B cell (primary cell): ENCODE measurements at regions not wholly inside any gene's neighbourhood (a gene's known extent, or its start where the extent isn't known, plus 50 kb on each side); places are given as distances from the start of the nearest gene placed in this dataset.

Experiments used
- ATAC-seq: fragments of 200-7000 bp; cut with Tn5 transposase; one replicate; pipeline ENCODE4 v1.10.0; 2021; ENCODE audit warnings: low read depth, mild to moderate bottlenecking, moderate number of reproducible peaks, moderate library complexity
- CTCF ChIA-PET: fragments of 350-600 bp; sonication (Branson Sonifier 250); formaldehyde crosslinking; loops from one replicate; lab custom pipeline; 2021; ENCODE audit warnings: antibody characterized with exemption, inconsistent platforms; lab: Charles Lee
- POLR2A ChIA-PET: fragments of 350-600 bp; sonication (Branson Sonifier 250); formaldehyde crosslinking; loops from one replicate; lab custom pipeline; 2021; ENCODE audit warnings: antibody characterized with exemption; lab: Charles Lee
- DNase-seq: peaks from one replicate; pipeline ENCODE4 v3.0.0; 2013
- H2AFZ ChIP-seq: 2 replicates; pipeline ENCODE4 v1.6.1; 2012; ENCODE audit warnings: mild to moderate bottlenecking, low read depth, low read length; ENCODE audit not compliant: insufficient read depth, poor library complexity, severe bottlenecking
- H3K27ac ChIP-seq, 2 donors: 1 replicate in 1 of 2; 2 replicates in 1 of 2; pipeline ENCODE4 v1.5.1; 2012 to 2013; ENCODE audit warnings: low read length in 2 of 2, mild to moderate bottlenecking in 2 of 2, moderate library complexity in 1 of 2
- H3K27me3 ChIP-seq, 4 experiments: fragments of 200-600 bp in 1 of 4; sonication (generic) in 1 of 4; replicated peaks in 1 of 4; 1 replicate in 2 of 4; 2 replicates in 2 of 4; pipeline versions ENCODE4 v1.6.1 to v1.7.0; 2013 to 2016; ENCODE audit warnings: low read length in 3 of 4, mild to moderate bottlenecking in 2 of 4, mixed read lengths in 1 of 4, moderate library complexity in 1 of 4; ENCODE audit not compliant: insufficient read depth in 4 of 4, control insufficient read depth in 3 of 4; ENCODE audit errors: control extremely low read depth in 1 of 4
- H3K36me3 ChIP-seq, 2 experiments: replicated peaks in 1 of 2; 1 replicate in 1 of 2; 2 replicates in 1 of 2; pipeline versions ENCODE4 v1.6.1 to v1.7.1; 2013; ENCODE audit warnings: low read length in 1 of 2; ENCODE audit not compliant: insufficient read depth in 2 of 2, control insufficient read depth in 1 of 2; ENCODE audit errors: control extremely low read depth in 1 of 2, extremely low read depth in 1 of 2
- H3K4me1 ChIP-seq, 2 donors: fragments of 200-600 bp in 1 of 2; sonication (generic) in 1 of 2; 1 replicate in 1 of 2; 2 replicates in 1 of 2; pipeline versions ENCODE4 v1.5.1 to v1.6.1; 2013 to 2017; ENCODE audit warnings: low read length in 2 of 2; ENCODE audit not compliant: control insufficient read depth in 2 of 2, insufficient read depth in 2 of 2
- H3K4me2 ChIP-seq: replicated peaks from 2 replicates; pipeline ENCODE3; 2012; ENCODE audit warnings: mild to moderate bottlenecking, low read depth, low read length; ENCODE audit not compliant: poor library complexity, severe bottlenecking
- H3K4me3 ChIP-seq, 5 experiments: fragments of 200-600 bp in 1 of 5; sonication (generic) in 1 of 5; 1 replicate in 3 of 5; 2 replicates in 2 of 5; pipeline versions ENCODE4 v1.5.1 to v1.7.0; 2011 to 2016; ENCODE audit warnings: low read length in 4 of 5, mild to moderate bottlenecking in 4 of 5, low read depth in 2 of 5, control low read depth in 1 of 5, moderate library complexity in 1 of 5; ENCODE audit not compliant: insufficient read depth in 1 of 5; ENCODE audit errors: control extremely low read depth in 1 of 5, extremely low read depth in 1 of 5
- H3K79me2 ChIP-seq: fragments of 200-600 bp; sonication (generic); one replicate; pipeline ENCODE4 v1.6.0; 2016; ENCODE audit warnings: low read length; ENCODE audit not compliant: control insufficient read depth, insufficient read depth
- H3K9ac ChIP-seq: fragments of 200-600 bp; sonication (generic); 2 replicates; pipeline ENCODE4 v1.6.1; 2017; ENCODE audit warnings: mild to moderate bottlenecking, low read length, moderate library complexity
- H3K9me3 ChIP-seq, 3 donors: one replicate each; pipeline versions ENCODE4 v1.6.1 to v1.7.1; 2013; ENCODE audit warnings: low read length in 2 of 3; ENCODE audit not compliant: control insufficient read depth in 2 of 3, insufficient read depth in 1 of 3; ENCODE audit errors: control extremely low read depth in 1 of 3
- H4K20me1 ChIP-seq: 2 replicates; pipeline ENCODE4 v1.6.0; 2012; ENCODE audit warnings: mild to moderate bottlenecking, low read length; ENCODE audit not compliant: insufficient read depth, control insufficient read depth, poor library complexity, severe bottlenecking
- H3K27ac Mint-ChIP-seq: one replicate; pipeline ENCODE4 v1.8.0; 2021; ENCODE audit warnings: mixed read lengths
- H3K27me3 Mint-ChIP-seq: one replicate; pipeline ENCODE4 v1.8.0; 2021; ENCODE audit warnings: mixed read lengths
- H3K4me1 Mint-ChIP-seq: one replicate; pipeline ENCODE4 v1.8.0; 2021; ENCODE audit warnings: mixed read lengths
- H3K4me3 Mint-ChIP-seq: one replicate; pipeline ENCODE4 v1.8.0; 2021; ENCODE audit warnings: mixed read lengths
- H3K9me3 Mint-ChIP-seq: one replicate; pipeline ENCODE4 v1.8.0; 2022; ENCODE audit warnings: mixed read lengths; ENCODE audit not compliant: insufficient read depth
- EZH2 ChIP-seq: IDR thresholded peaks from 2 replicates; pipeline ENCODE4 v1.6.1; 2012; ENCODE audit warnings: borderline replicate concordance, low read depth, mild to moderate bottlenecking, moderate library complexity, low read length; ENCODE audit not compliant: insufficient read depth, poor library complexity, severe bottlenecking
- WGBS: methylation state at CpG from one replicate; pipeline ENCODE4 v1.1.5; 2013; ENCODE audit warnings: missing lambda C conversion rate; ENCODE audit not compliant: insufficient coverage; 5-methylcytosine and 5-hydroxymethylcytosine counted together
- intact Hi-C: fragments of 100-400 bp; cut with micrococcal nuclease; formaldehyde crosslinking; loops from one replicate; pipeline ENCODE4 v1.10.0; 2022
- TF ChIP-seq, protein P1 (sequence below): fragments of 200-600 bp; IDR thresholded peaks from one replicate; pipeline ENCODE4 v1.8.0; 2022; ENCODE audit warnings: antibody characterized with exemption, mild to moderate bottlenecking

DNA sequence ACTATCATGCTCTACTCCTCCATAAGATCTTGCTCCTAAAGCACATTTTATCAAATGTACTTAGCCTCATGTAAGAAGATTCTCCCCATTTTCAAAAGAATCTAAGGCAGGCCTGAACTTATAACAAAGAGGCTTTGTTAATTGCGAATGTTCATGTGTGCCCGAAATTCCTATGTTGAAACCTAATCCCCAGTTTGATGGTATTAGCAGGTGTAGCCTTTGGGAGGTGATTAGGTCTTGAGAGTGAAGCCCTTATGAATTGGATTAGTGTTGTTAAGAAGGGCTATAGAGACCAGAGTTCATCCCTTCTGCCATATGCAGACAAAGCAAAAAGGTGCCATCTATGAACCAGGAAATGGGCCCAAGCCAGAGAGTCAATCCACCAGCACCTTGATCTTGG is 234.5 kb downstream of the PAX3 start:
- DNase-seq (no peak), ATAC-seq (no peak)
- Histone ChIP-seq H3K79me2 (no peaks in the 10 kb centered on the region), H2AFZ (no peak overlapping the region), H3K4me3 (no peak overlapping the region), H3K36me3 (no peaks in the 10 kb centered on the region), H3K4me1 (no peaks in the 10 kb centered on the region), H3K27me3 (no peaks in the 10 kb centered on the region), H3K9ac (no peak overlapping the region), H3K27ac (no peak overlapping the region), H3K9me3 (no peaks in the 10 kb centered on the region), H4K20me1 (no peaks in the 10 kb centered on the region), H3K4me2 (no peak overlapping the region)
- TF ChIP-seq, protein P1, sequence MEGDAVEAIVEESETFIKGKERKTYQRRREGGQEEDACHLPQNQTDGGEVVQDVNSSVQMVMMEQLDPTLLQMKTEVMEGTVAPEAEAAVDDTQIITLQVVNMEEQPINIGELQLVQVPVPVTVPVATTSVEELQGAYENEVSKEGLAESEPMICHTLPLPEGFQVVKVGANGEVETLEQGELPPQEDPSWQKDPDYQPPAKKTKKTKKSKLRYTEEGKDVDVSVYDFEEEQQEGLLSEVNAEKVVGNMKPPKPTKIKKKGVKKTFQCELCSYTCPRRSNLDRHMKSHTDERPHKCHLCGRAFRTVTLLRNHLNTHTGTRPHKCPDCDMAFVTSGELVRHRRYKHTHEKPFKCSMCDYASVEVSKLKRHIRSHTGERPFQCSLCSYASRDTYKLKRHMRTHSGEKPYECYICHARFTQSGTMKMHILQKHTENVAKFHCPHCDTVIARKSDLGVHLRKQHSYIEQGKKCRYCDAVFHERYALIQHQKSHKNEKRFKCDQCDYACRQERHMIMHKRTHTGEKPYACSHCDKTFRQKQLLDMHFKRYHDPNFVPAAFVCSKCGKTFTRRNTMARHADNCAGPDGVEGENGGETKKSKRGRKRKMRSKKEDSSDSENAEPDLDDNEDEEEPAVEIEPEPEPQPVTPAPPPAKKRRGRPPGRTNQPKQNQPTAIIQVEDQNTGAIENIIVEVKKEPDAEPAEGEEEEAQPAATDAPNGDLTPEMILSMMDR, result no peak
- TF ChIP-seq EZH2, result no peak
- no peaks in the 10 kb centered on the region for H3K4me1 Mint-ChIP-seq
- ChIA-PET CTCF (interaction anchor here (0.8 kb wide), 1 partner anchor 253 kb away, joined by 3 read pairs; no protein-coding TSS in a partner anchor), POLR2A (no interaction called here)
- intact Hi-C loops, result no loop called here
- H3K4me3 Mint-ChIP-seq, result no peak overlapping the region
- no CpG with 5 or more reads among the region's 2 CpGs for WGBS
- peaks cover 17% of the 10 kb centered on the region for H3K27me3 Mint-ChIP-seq
- H3K27ac Mint-ChIP-seq, result no peak overlapping the region
- H3K9me3 Mint-ChIP-seq, result no peaks in the 10 kb centered on the region

DNA sequence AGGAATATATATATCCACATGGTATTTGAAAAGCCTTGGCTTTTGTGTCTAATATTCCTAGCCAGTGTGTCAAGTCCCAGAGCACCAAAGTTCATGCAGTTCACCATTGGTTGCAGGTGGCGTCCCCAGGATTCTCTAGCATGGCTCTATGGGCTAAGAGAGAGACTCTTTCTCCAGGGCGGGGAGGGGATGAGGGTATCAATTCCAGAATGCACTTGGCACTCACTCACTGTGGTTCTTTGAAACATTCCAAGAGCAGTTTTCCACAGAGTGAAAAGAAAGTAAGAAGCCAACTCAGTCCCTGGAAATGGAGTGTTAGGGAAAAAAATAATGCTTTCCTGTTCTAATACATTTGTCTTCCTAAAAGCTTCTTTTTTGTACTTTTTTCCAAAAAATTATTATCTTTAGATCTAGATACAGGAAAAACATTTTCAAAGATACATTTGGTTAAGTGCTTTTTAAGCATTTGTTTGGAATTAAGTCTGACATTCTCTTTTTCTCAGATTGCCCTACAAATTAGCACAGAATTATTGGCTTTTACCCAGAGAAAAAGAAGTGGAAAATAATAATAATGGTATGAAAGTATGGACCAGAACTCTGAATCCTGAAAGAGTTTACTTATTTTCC is 239.9 kb downstream of the PAX3 start:
- H3K9me3 ChIP-seq, result no peaks in the 10 kb centered on the region
- H2AFZ ChIP-seq, result no peak overlapping the region
- Mint-ChIP-seq H3K27me3 (peaks cover 35% of the 10 kb centered on the region), H3K27ac (no peak overlapping the region), H3K4me1 (no peaks in the 10 kb centered on the region), H3K4me3 (no peak overlapping the region), H3K9me3 (no peaks in the 10 kb centered on the region)
- intact Hi-C loops, result loop anchor here (10.0 kb wide), 1 partner anchor 846 kb away; no protein-coding TSS in a partner anchor
- ATAC-seq, result no peak
- no peak overlapping the region for H3K4me3 ChIP-seq
- no peaks in the 10 kb centered on the region for H3K79me2 ChIP-seq
- no peak overlapping the region for H3K27ac ChIP-seq
- POLR2A ChIA-PET, result no interaction called here
- DNase-seq, result no peak
- H3K4me1 ChIP-seq, result no peaks in the 10 kb centered on the region
- no peak overlapping the region for H3K4me2 ChIP-seq
- no peak overlapping the region for H3K9ac ChIP-seq
- TF ChIP-seq EZH2, result no peak
- TF ChIP-seq, protein P1, result no peak
- CTCF ChIA-PET, result interaction anchor here (1.2 to 1.9 kb wide), 5 partner anchors 11 to 880 kb away, joined by 3 to 10 read pairs (median 7); no protein-coding TSS in a partner anchor
- no peaks in the 10 kb centered on the region for H3K36me3 ChIP-seq
- WGBS, result 89% methylated on average over 1 of the region's 2 CpGs
- H3K27me3 ChIP-seq, result no peaks in the 10 kb centered on the region
- no peaks in the 10 kb centered on the region for H4K20me1 ChIP-seq
